Peyer's patch (tissue), 4 donors: ENCODE measurements at regions not wholly inside any gene's neighbourhood (a gene's known extent, or its start where the extent isn't known, plus 50 kb on each side); places are given as distances from the start of the nearest gene placed in this dataset.

Experiments used
- CTCF ChIP-seq, 6 experiments: fragments of 450-650 bp in 4 of 6; fragments of 200-600 bp in 2 of 6; sonication (generic) in 1 of 6; IDR thresholded peaks; one replicate each; pipeline ENCODE4 v1.5.1; 2017 to 2019; ENCODE audit warnings: antibody characterized with exemption in 6 of 6, mild to moderate bottlenecking in 3 of 6, moderate library complexity in 1 of 6
- POLR2A ChIP-seq, 2 donors: fragments of 450-650 bp; IDR thresholded peaks; one replicate each; pipeline ENCODE4 v1.5.1; 2017; ENCODE audit warnings: antibody characterized with exemption in 2 of 2, mild to moderate bottlenecking in 2 of 2, moderate library complexity in 2 of 2

- TF ChIP-seq CTCF (IDR thresholded peaks at IDR 0.05) = no peak
- no peak for TF ChIP-seq POLR2A (IDR thresholded peaks at IDR 0.05)
Observed at GRCh38 chr16:86120201-86121192, 221.5 kb downstream of the IRF8 start.
